A673 (cell line): ENCODE measurements at regions not wholly inside any gene's neighbourhood (a gene's known extent, or its start where the extent isn't known, plus 50 kb on each side); places are given as distances from the start of the nearest gene placed in this dataset.

Experiments
- BruUV-seq: library from RNA; stranded (reverse); fragments of 400-500 nt; replicated peaks from 2 replicates; lab custom pipeline; 2021; lab: Mats Ljungman, UMichigan
- CTCF ChIA-PET: fragments of 300-600 bp; sonication (Branson Sonifier 250); formaldehyde crosslinking; loops from one replicate; lab custom pipeline; 2022; ENCODE audit warnings: antibody characterized with exemption; lab: Charles Lee
- POLR2A ChIA-PET: fragments of 300-600 bp; sonication (Branson Sonifier 250); formaldehyde crosslinking; loops from one replicate; lab custom pipeline; 2022; ENCODE audit warnings: antibody characterized with exemption; ENCODE audit not compliant: low non-redundant PET; lab: Charles Lee
- DNase-seq: peaks from one replicate; pipeline ENCODE4 v3.0.0-alpha.2; 2015; ENCODE audit warnings: low spot score
- H3K27ac ChIP-seq: fragments of 200-600 bp; sonication (generic); 2 replicates; pipeline ENCODE4 v1.5.1; 2016; ENCODE audit warnings: mixed run types, low read depth, mild to moderate bottlenecking, mixed read lengths, antibody characterized with exemption, low read length; ENCODE audit not compliant: poor library complexity, severe bottlenecking
- H3K27me3 ChIP-seq: fragments of 200-600 bp; sonication (generic); replicated peaks from 2 replicates; pipeline ENCODE4 v1.6.1; 2017; ENCODE audit warnings: mixed run types, low read depth, mild to moderate bottlenecking, mixed read lengths, antibody characterized with exemption, low read length; ENCODE audit not compliant: insufficient read depth, poor library complexity
- H3K36me3 ChIP-seq: fragments of 200-600 bp; sonication (generic); 2 replicates; pipeline ENCODE4 v1.6.1; 2016; ENCODE audit warnings: mixed run types, mild to moderate bottlenecking, mixed read lengths, antibody characterized with exemption, low read length; ENCODE audit not compliant: insufficient read depth, poor library complexity, severe bottlenecking
- H3K4me1 ChIP-seq: fragments of 200-600 bp; sonication (generic); 2 replicates; pipeline ENCODE4 v1.6.1; 2017; ENCODE audit warnings: mixed run types, mild to moderate bottlenecking, mixed read lengths, antibody characterized with exemption, low read length; ENCODE audit not compliant: insufficient read depth, poor library complexity, severe bottlenecking
- H3K4me3 ChIP-seq: fragments of 200-600 bp; sonication (generic); 2 replicates; pipeline ENCODE4 v1.5.1; 2016; ENCODE audit warnings: low read depth, mixed run types, mild to moderate bottlenecking, mixed read lengths, low read length; ENCODE audit not compliant: poor library complexity, severe bottlenecking
- H3K9me3 ChIP-seq: fragments of 200-600 bp; sonication (generic); 2 replicates; pipeline ENCODE4 v1.6.1; 2016; ENCODE audit warnings: mixed run types, low read depth, mild to moderate bottlenecking, mixed read lengths, antibody characterized with exemption, low read length; ENCODE audit not compliant: poor library complexity, severe bottlenecking
- CTCF ChIP-seq: fragments of 300-800, 200-600 bp; sonication (generic); conservative IDR thresholded peaks from 2 replicates; pipeline ENCODE4 v1.5.1; 2017; ENCODE audit warnings: low read depth, mild to moderate bottlenecking, antibody characterized with exemption, low read length, moderate library complexity, mixed read lengths
- EZH2 ChIP-seq: fragments of 200-600 bp; sonication (generic); IDR thresholded peaks from 2 replicates; pipeline ENCODE4 v1.6.1; 2017; ENCODE audit warnings: borderline replicate concordance, low read depth, mild to moderate bottlenecking, mixed read lengths, antibody characterized with exemption, low read length; ENCODE audit not compliant: poor library complexity, severe bottlenecking
- intact Hi-C: fragments of 100-400 bp; cut with micrococcal nuclease; formaldehyde crosslinking; loops from one replicate; pipeline ENCODE4 v1.10.0; 2022; ENCODE audit not compliant: unreplicated experiment

DNA sequence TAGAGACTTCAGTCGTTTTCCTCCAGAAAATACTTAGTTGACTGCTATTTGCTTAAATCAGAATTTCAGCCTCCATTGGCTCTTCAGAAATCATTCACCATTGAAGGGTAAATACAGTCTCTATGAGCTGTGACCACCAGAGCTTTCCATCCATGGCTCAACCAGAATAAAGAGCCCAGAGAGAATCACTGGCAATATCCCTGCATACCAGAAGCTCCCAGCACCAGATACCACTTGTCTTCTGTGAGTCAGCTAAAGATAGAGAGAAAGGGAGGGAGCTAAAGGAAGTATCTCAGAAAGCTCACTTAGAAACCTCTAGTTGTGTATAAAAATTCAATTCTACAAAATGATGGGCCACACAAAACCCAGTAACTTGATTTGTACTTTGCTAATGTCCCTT is 115.2 kb upstream of the TMCO5A start:
- Histone ChIP-seq H3K27ac (no peak overlapping the region), H3K9me3 (no peaks in the 10 kb centered on the region), H3K27me3 (no peaks in the 10 kb centered on the region), H3K36me3 (no peaks in the 10 kb centered on the region), H3K4me1 (no peaks in the 10 kb centered on the region), H3K4me3 (no peak overlapping the region)
- BruUV-seq, result no TSS peak
- intact Hi-C loops, result no loop called here
- ChIA-PET POLR2A (no interaction called here), CTCF (no interaction called here)
- no peak for TF ChIP-seq EZH2
- no peak for TF ChIP-seq CTCF
- no peak for DNase-seq

DNA sequence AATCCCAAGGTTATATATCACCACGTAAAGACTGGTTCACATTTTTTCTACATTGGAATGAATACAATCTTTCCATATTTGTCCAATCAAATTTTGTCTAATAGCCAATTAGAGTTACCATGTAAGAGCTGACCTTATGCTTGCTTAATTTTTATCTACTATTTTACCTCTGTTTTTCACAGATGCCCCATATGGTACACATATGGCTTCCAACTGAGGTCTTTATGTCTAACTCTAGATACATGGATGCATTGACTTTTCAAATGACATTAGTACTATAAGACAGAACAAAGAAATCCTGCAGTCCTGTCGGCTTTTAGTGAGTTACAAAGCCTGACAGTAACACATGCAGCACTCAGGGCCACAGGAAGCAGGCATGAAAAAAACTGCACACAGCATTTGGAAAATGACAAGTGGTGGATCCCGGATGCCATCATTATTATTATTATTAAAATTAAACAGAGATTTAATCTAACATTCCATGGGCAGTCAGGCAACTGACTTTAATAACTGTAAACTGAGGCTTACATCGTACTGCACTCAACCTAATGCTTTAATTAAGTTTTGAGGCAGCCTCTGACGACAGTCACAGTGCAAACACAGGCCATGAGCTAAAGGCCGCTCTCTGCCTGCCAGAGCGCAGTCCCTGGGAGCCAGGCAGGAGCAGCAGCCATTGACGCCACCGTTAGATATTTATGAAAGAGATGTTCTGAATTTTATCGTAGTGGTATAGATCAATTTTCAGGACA is 113.9 kb upstream of the TMCO5A start:
- DNase-seq, result no peak
- no peaks in the 10 kb centered on the region for H3K36me3 ChIP-seq
- no TSS peak for BruUV-seq
- CTCF ChIA-PET, result no interaction called here
- POLR2A ChIA-PET, result no interaction called here
- no peak overlapping the region for H3K4me3 ChIP-seq
- intact Hi-C loops, result no loop called here
- peaks cover 6% of the 10 kb centered on the region for H3K4me1 ChIP-seq
- no peaks in the 10 kb centered on the region for H3K27me3 ChIP-seq
- no peak for TF ChIP-seq EZH2
- TF ChIP-seq CTCF, result no peak
- no peaks in the 10 kb centered on the region for H3K9me3 ChIP-seq
- no peak overlapping the region for H3K27ac ChIP-seq

- Histone ChIP-seq H3K27me3 (no peaks in the 10 kb centered on the region), H3K36me3 (no peaks in the 10 kb centered on the region), H3K27ac (no peak overlapping the region), H3K4me3 (no peak overlapping the region), H3K9me3 (no peaks in the 10 kb centered on the region), H3K4me1 (peaks cover 6% of the 10 kb centered on the region)
- BruUV-seq, result no TSS peak
- POLR2A ChIA-PET, result no interaction called here
- CTCF ChIA-PET, result no interaction called here
- intact Hi-C loops, result no loop called here
- TF ChIP-seq EZH2, result no peak
- no peak for TF ChIP-seq CTCF
- DNase-seq, result no peak
These were observed 110.7 kb upstream of the TMCO5A start for GRCh38 chr15:37823601-37824275.
